VCaP (cell line): ENCODE measurements at regions not wholly inside any gene's neighbourhood (a gene's known extent, or its start where the extent isn't known, plus 50 kb on each side); places are given as distances from the start of the nearest gene placed in this dataset.

ENCODE experiments used
- H3K27ac ChIP-seq: fragments of 450-650 bp; 2 replicates; pipeline ENCODE4 v1.5.1; 2017
- TF ChIP-seq, protein P1 (sequence below): fragments of 450-650 bp; conservative IDR thresholded peaks from 2 replicates; pipeline ENCODE4 v1.5.1; 2017; ENCODE audit warnings: mild to moderate bottlenecking, moderate library complexity

- H3K27ac ChIP-seq: no peak overlapping the region; the same call in 1 of the 2 replicates
- TF ChIP-seq, protein P1, sequence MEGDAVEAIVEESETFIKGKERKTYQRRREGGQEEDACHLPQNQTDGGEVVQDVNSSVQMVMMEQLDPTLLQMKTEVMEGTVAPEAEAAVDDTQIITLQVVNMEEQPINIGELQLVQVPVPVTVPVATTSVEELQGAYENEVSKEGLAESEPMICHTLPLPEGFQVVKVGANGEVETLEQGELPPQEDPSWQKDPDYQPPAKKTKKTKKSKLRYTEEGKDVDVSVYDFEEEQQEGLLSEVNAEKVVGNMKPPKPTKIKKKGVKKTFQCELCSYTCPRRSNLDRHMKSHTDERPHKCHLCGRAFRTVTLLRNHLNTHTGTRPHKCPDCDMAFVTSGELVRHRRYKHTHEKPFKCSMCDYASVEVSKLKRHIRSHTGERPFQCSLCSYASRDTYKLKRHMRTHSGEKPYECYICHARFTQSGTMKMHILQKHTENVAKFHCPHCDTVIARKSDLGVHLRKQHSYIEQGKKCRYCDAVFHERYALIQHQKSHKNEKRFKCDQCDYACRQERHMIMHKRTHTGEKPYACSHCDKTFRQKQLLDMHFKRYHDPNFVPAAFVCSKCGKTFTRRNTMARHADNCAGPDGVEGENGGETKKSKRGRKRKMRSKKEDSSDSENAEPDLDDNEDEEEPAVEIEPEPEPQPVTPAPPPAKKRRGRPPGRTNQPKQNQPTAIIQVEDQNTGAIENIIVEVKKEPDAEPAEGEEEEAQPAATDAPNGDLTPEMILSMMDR: no peak
Observed at GRCh38 chr3:178277605-178278004, 258.6 kb upstream of the KCNMB2 start.

DNA sequence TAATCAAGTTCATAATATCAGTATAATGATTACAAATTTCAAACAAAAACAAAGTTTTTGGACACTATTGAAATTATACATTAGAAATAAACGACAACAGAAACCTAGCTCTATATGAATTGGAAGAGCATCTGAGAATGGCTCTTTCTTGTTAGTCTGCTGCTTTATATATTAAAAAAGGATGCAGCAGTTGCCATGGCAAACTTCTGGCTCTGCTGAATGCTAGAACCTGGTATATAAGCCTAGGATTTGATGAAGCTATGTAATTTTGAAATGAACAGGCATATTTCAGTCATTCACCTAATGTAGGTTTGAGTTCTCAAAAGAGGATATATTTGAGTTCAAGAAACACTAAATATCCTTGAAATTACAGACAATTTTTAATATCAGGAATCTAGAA lies 252.7 kb upstream of the KCNMB2 start:
- no peak overlapping the region for H3K27ac ChIP-seq

DNA sequence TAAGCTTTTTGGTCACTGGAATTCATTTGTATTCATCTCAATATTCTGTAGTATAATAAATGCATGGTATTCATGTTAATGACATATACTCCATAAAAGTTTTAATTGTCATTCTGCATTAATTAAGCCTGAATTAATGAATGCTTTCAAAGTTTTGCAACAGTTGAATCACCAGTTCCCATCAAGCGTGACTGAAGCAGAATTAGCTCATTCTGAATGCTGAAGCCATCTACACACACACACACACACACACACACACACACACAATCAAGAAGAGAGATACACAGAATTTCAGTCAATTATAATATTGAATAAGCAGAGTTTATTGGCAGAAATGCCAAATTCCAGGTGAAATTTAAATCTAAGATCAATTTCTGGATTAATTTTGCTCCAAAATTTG lies 252.1 kb upstream of the KCNMB2 start:
- TF ChIP-seq, protein P1: no peak
- H3K27ac ChIP-seq: no peak overlapping the region

More for the DNA sequence above, 252.7 kb upstream of the KCNMB2 start:
- TF ChIP-seq, protein P1: no peak

- no peak overlapping the region for H3K27ac ChIP-seq
- TF ChIP-seq, protein P1: no peak
Observed at GRCh38 chr3:178288074-178288473, 248.2 kb upstream of the KCNMB2 start.

- TF ChIP-seq, protein P1: no peak
- H3K27ac ChIP-seq: peak overlapping the region; percentile 75
Observed at GRCh38 chr3:178289544-178290160, 246.6 kb upstream of the KCNMB2 start.

DNA sequence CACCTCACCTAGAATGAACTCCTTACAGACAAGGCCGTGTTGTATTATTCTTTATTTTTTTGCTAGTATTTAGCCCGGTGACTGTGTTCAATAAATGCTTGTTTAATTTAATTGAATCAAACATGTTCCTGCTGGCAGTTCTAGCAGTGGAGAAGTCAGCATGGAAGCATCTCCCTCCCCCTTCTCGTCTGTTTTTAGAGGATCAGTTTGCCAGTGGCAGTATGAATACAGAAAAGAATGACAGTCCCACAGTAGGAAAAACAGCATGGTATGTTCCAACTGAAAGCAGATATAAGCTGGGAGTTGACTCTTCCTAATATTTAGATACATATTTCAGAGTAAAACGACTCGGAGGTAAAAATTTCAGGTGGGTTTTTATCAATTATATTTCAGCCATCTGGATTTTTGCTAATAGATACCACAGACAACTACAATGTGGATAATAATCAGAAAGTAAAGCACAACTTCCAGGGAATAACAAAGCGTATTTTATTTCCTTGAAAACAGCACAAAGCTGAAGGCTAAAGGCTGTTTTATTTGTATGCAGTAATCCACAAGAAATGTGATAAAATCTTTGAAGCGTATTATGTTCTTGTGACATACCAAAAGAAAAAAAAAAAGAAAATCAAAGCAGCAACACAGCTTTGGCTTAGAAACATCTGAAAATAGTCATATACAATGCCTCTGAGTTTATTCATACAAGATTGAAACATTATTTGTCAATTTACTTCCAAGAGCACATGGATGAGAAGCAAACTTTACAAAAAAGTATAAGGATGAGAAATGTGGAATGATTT lies 244.5 kb upstream of the KCNMB2 start:
- TF ChIP-seq, protein P1: no peak
- peak overlapping the region; percentile 75 for H3K27ac ChIP-seq

- TF ChIP-seq, protein P1: no peak
- H3K27ac ChIP-seq: no peak overlapping the region
Observed at GRCh38 chr3:178295292-178295912, 240.8 kb upstream of the KCNMB2 start.
